ENCODE measurements at regions not wholly inside any gene's neighbourhood (a gene's known extent, or its start where the extent isn't known, plus 50 kb on each side); places are given as distances from the start of the nearest gene placed in this dataset.

DNA sequence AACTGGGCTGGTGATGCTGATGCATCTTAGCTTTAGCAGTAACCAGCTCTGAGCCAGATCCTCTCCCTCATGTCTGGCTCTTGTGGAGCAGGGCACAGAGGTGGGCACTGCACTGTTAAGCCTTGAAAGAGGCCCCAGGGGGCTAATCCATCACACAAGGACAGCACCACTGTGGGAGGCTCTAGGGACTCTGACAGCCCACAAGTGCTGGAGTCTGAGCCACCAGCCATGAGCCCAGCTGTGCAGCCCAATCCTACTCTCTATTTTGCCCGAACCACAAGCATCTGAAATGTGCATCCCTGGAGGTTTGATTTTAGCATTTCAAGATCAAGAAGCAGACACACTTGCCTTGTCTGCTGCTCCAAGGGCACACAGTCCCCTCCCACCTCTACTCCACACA lies 407.1 kb upstream of the TRPC7 start:
- Histone ChIP-seq H3K4me1 (no peaks in the 10 kb centered on the region), H3K9me3 (no peaks in the 10 kb centered on the region), H3K27ac (no peak overlapping the region), H3K27me3 (no peaks in the 10 kb centered on the region), H3K4me3 (no peak overlapping the region), H3K36me3 (no peaks in the 10 kb centered on the region)
- TF ChIP-seq, protein P1, sequence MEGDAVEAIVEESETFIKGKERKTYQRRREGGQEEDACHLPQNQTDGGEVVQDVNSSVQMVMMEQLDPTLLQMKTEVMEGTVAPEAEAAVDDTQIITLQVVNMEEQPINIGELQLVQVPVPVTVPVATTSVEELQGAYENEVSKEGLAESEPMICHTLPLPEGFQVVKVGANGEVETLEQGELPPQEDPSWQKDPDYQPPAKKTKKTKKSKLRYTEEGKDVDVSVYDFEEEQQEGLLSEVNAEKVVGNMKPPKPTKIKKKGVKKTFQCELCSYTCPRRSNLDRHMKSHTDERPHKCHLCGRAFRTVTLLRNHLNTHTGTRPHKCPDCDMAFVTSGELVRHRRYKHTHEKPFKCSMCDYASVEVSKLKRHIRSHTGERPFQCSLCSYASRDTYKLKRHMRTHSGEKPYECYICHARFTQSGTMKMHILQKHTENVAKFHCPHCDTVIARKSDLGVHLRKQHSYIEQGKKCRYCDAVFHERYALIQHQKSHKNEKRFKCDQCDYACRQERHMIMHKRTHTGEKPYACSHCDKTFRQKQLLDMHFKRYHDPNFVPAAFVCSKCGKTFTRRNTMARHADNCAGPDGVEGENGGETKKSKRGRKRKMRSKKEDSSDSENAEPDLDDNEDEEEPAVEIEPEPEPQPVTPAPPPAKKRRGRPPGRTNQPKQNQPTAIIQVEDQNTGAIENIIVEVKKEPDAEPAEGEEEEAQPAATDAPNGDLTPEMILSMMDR (IDR thresholded peaks at IDR 0.05), result no peak
- no peak for DNase-seq (ENCODE audit: low spot score in 2 of 2)
- intact Hi-C loops (cut with DNase I), result no loop called here

DNA sequence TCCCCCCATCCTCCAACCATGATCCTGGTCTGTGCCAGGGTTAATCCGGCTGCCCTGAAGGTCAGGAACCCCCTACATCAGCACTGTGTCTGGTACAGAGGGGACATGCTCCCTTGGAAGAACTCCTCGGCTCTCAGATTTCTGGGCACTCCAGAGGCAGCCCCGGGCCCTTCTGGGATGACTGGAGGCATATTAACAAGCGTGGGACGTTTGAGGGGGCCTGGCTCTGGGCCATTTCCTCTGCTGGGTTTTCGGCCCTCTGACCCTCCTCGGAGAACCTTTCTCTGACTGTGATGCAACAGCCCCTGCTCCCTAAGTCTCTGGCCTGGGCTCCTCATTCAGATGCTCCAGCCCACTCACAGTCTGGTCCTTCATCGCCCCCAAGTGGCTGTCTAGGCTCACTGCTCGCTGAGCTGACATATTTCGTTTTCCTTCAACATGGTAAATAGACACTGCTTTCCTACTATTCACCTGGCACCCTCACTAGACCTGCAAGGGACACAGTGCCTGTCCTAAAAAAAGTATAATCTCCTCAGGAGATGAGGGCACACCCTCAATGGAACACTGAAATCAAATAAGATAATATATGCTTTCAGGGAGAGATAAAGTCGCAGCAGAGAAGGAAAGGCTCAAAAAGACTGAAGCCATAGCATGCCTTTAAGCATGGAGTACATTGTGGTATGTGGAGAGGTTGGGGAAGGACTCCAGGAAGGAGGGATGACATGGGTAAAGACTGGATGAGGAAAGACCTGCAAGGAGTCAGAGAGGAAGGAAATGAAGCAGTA lies 404.7 kb upstream of the TRPC7 start:
- TF ChIP-seq, protein P1 (IDR thresholded peaks at IDR 0.05), result peak; percentile 50 to 74 (median 50)
- Histone ChIP-seq H3K4me3 (no peak overlapping the region), H3K9me3 (no peaks in the 10 kb centered on the region), H3K36me3 (no peaks in the 10 kb centered on the region), H3K4me1 (no peaks in the 10 kb centered on the region), H3K27me3 (no peaks in the 10 kb centered on the region), H3K27ac (no peak overlapping the region)
- DNase-seq (ENCODE audit: low spot score in 2 of 2), result peak in 1 of 2 donors; percentile 72
- intact Hi-C loops (cut with DNase I), result loop anchor here (1.0 kb wide), 1 partner anchor 521 kb away; no protein-coding TSS in a partner anchor

DNA sequence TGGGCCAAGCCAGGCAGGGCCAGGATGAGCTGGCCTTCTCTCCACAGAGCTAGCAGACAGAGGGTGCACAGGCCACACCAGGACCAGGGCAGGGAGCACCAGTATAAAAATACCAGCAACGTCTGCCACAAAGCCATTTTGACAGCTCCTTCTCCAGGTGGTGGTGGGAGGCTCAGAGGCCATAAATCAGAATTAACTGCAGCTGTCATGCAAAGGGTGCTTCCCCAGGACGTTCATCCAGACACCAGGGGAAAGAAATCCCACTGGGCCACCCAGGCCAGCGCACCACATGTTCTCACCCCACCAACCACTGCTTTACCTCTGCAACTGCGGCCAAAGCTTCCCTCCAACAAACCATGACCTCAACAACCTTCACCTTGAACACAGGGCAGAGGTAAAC lies 403.7 kb upstream of the TRPC7 start:
- TF ChIP-seq, protein P1 (IDR thresholded peaks at IDR 0.05), result no peak
- intact Hi-C loops (cut with DNase I), result no loop called here
- H3K4me1 ChIP-seq, result no peaks in the 10 kb centered on the region
- H3K36me3 ChIP-seq, result no peaks in the 10 kb centered on the region
- DNase-seq (ENCODE audit: low spot score in 2 of 2), result no peak
- no peak overlapping the region for H3K27ac ChIP-seq
- no peaks in the 10 kb centered on the region for H3K9me3 ChIP-seq
- no peak overlapping the region for H3K4me3 ChIP-seq
- H3K27me3 ChIP-seq, result no peaks in the 10 kb centered on the region

DNA sequence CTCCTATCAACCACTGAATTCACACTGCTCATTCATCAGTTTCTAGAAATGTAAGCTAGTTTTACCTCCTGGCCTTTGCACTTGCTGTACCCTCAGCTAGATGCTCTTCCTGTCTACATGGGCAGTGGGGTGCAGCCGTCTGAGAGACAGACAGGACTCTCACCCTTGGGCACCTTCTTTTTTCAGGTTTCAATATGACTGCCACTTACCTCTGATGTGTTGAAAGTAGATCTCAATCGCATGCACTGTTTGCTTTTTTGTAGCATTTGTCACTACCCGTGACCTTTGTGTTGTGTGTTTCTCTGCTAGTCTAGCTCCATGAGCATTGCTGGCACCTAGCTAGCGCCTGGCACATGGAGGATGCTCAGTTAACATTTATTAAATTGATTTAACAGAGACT lies 403.1 kb upstream of the TRPC7 start:
- no peaks in the 10 kb centered on the region for H3K27me3 ChIP-seq
- TF ChIP-seq, protein P1 (IDR thresholded peaks at IDR 0.05), result no peak
- no peaks in the 10 kb centered on the region for H3K9me3 ChIP-seq
- DNase-seq (ENCODE audit: low spot score in 2 of 2), result no peak
- no peaks in the 10 kb centered on the region for H3K36me3 ChIP-seq
- no peak overlapping the region for H3K4me3 ChIP-seq
- no peak overlapping the region for H3K27ac ChIP-seq
- no peaks in the 10 kb centered on the region for H3K4me1 ChIP-seq
- intact Hi-C loops (cut with DNase I), result no loop called here

DNA sequence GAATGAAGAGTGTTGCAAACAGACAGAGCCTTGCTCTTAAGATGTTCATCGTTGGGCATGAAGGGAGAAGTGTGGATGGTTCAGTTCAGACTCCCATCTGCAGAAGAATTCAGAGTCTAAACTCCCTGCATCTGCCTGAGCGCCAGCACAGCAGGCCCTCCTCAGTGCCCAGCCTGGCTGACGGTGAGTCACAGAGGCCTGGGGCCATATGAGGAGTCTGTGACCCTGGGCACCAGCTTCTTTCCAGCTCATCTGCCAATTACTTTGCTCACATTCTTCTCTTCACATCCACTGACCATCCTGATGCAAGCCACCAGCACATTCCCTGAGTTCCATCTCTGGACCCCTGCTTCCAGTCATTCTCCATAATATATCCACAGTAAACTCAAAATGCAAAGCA lies 401.1 kb upstream of the TRPC7 start:
- TF ChIP-seq, protein P1 (IDR thresholded peaks at IDR 0.05), result no peak
- H3K4me3 ChIP-seq, result no peak overlapping the region
- no peak for DNase-seq (ENCODE audit: low spot score in 2 of 2)
- H3K36me3 ChIP-seq, result no peaks in the 10 kb centered on the region
- H3K9me3 ChIP-seq, result no peaks in the 10 kb centered on the region
- no peaks in the 10 kb centered on the region for H3K4me1 ChIP-seq
- no peak overlapping the region for H3K27ac ChIP-seq
- intact Hi-C loops (cut with DNase I), result no loop called here
- no peaks in the 10 kb centered on the region for H3K27me3 ChIP-seq

All from ascending aorta (tissue), 2 donors.